Ascending aorta (tissue), 2 donors: ENCODE measurements at regions not wholly inside any gene's neighbourhood (a gene's known extent, or its start where the extent isn't known, plus 50 kb on each side); places are given as distances from the start of the nearest gene placed in this dataset.
"Not testable (repeated sequence)": the region's sequence is repeated elsewhere in the genome, so short reads cannot be mapped to it uniquely, and the experiment has no call there.

ENCODE experiments used
- DNase-seq, 2 donors: peaks; one replicate each; pipeline ENCODE4 v3.0.0-alpha.2; 2019; ENCODE audit warnings: low spot score in 2 of 2
- H3K27ac ChIP-seq, 2 donors: fragments of 200-600 bp; sonication (generic); one replicate each; pipeline ENCODE4 v1.5.1; 2016 to 2017; ENCODE audit warnings: mild to moderate bottlenecking in 1 of 2
- H3K27me3 ChIP-seq: fragments of 200-600 bp; sonication (generic); one replicate; pipeline ENCODE4 v1.5.1; 2017
- H3K36me3 ChIP-seq, 2 donors: fragments of 200-600 bp; sonication (generic); one replicate each; pipeline ENCODE4 v1.5.1; 2016
- H3K4me1 ChIP-seq, 2 donors: fragments of 200-600 bp; sonication (generic); one replicate each; pipeline ENCODE4 v1.5.1; 2016 to 2017; ENCODE audit warnings: mild to moderate bottlenecking in 1 of 2
- H3K4me3 ChIP-seq, 2 donors: fragments of 200-600 bp; sonication (generic); one replicate each; pipeline ENCODE4 v1.5.1; 2016 to 2017; ENCODE audit warnings: mild to moderate bottlenecking in 1 of 2
- H3K9me3 ChIP-seq, 2 donors: fragments of 200-600 bp; sonication (generic); one replicate each; pipeline ENCODE4 v1.5.1; 2016
- CTCF ChIP-seq, 3 experiments: fragments of 200-600 bp in 2 of 3; fragments of 450-650 bp in 1 of 3; sonication (generic) in 2 of 3; IDR thresholded peaks; one replicate each; pipeline ENCODE4 v1.5.1; 2016 to 2019; ENCODE audit warnings: antibody characterized with exemption in 3 of 3, mild to moderate bottlenecking in 1 of 3, moderate library complexity in 1 of 3
- intact Hi-C: fragments of 100-400 bp; cut with DNase I; formaldehyde crosslinking; loops from one replicate; pipeline ENCODE4 v1.15.1; 2023

GRCh38 chr6:897528-898207 lies 204.7 kb upstream of the EXOC2 start:
- H3K27me3 ChIP-seq, result no peaks in the 10 kb centered on the region
- intact Hi-C loops, result no loop called here
- no peak overlapping the region for H3K27ac ChIP-seq
- TF ChIP-seq CTCF (IDR thresholded peaks at IDR 0.05), result no peak
- H3K36me3 ChIP-seq, result no peaks in the 10 kb centered on the region
- no peak overlapping the region for H3K4me3 ChIP-seq
- no peaks in the 10 kb centered on the region for H3K9me3 ChIP-seq
- no peaks in the 10 kb centered on the region for H3K4me1 ChIP-seq
- DNase-seq, result no peak

- H3K27ac ChIP-seq, result no peak overlapping the region
- H3K4me1 ChIP-seq, result no peaks in the 10 kb centered on the region
- no peak for TF ChIP-seq CTCF (IDR thresholded peaks at IDR 0.05)
- no peak for DNase-seq
- no peaks in the 10 kb centered on the region for H3K27me3 ChIP-seq
- H3K36me3 ChIP-seq, result no peaks in the 10 kb centered on the region
- no peak overlapping the region for H3K4me3 ChIP-seq
- H3K9me3 ChIP-seq, result no peaks in the 10 kb centered on the region
- intact Hi-C loops, result no loop called here
These were observed 201.3 kb upstream of the EXOC2 start for GRCh38 chr6:894274-894673.

GRCh38 chr6:890995-891394 lies 198.1 kb upstream of the EXOC2 start:
- no peak for DNase-seq
- intact Hi-C loops, result no loop called here
- no peaks in the 10 kb centered on the region for H3K9me3 ChIP-seq
- TF ChIP-seq CTCF (IDR thresholded peaks at IDR 0.05), result no peak
- no peaks in the 10 kb centered on the region for H3K27me3 ChIP-seq
- no peaks in the 10 kb centered on the region for H3K36me3 ChIP-seq
- no peak overlapping the region for H3K4me3 ChIP-seq
- H3K27ac ChIP-seq, result no peak overlapping the region
- H3K4me1 ChIP-seq, result no peaks in the 10 kb centered on the region

GRCh38 chr6:890201-890600 lies 197.3 kb upstream of the EXOC2 start:
- H3K4me3 ChIP-seq, result no peak overlapping the region

GRCh38 chr6:887583-888235 lies 194.8 kb upstream of the EXOC2 start:
- DNase-seq, result no peak
- Histone ChIP-seq H3K27me3 (no peaks in the 10 kb centered on the region), H3K4me3 (no peak overlapping the region), H3K36me3 (no peaks in the 10 kb centered on the region), H3K4me1 (no peaks in the 10 kb centered on the region), H3K27ac (no peak overlapping the region), H3K9me3 (no peaks in the 10 kb centered on the region)
- intact Hi-C loops, result no loop called here
- TF ChIP-seq CTCF (IDR thresholded peaks at IDR 0.05), result no peak

More at GRCh38 chr6:890201-890600, 197.3 kb upstream of the EXOC2 start:
- H3K9me3 ChIP-seq, result no peaks in the 10 kb centered on the region
- TF ChIP-seq CTCF (IDR thresholded peaks at IDR 0.05), result no peak
- no peaks in the 10 kb centered on the region for H3K4me1 ChIP-seq
- intact Hi-C loops, result no loop called here
- no peaks in the 10 kb centered on the region for H3K27me3 ChIP-seq
- no peak for DNase-seq
- H3K36me3 ChIP-seq, result no peaks in the 10 kb centered on the region
- no peak overlapping the region for H3K27ac ChIP-seq

GRCh38 chr6:886116-886515 lies 193.2 kb upstream of the EXOC2 start:
- H3K4me3 ChIP-seq, H3K9me3 ChIP-seq, intact Hi-C loops, H3K27ac ChIP-seq, H3K27me3 ChIP-seq, H3K36me3 ChIP-seq, DNase-seq, H3K4me1 ChIP-seq: not testable (repeated sequence)
